ENCODE measurements at regions not wholly inside any gene's neighbourhood (a gene's known extent, or its start where the extent isn't known, plus 50 kb on each side); places are given as distances from the start of the nearest gene placed in this dataset.

- TF ChIP-seq CTCF (IDR thresholded peaks at IDR 0.05) (no peak), POLR2A (IDR thresholded peaks at IDR 0.05) (no peak)
Measured at GRCh38 chr9:135347461-135347860, 132.1 kb upstream of the PPP1R26 start.
